K562 (cell line): ENCODE measurements at regions not wholly inside any gene's neighbourhood (a gene's known extent, or its start where the extent isn't known, plus 50 kb on each side); places are given as distances from the start of the nearest gene placed in this dataset.

Experiments
- ATAC-seq: fragments of 200-7000 bp; cut with Tn5 transposase; 3 replicates; pipeline ENCODE4 v1.9.1; 2020; ENCODE audit warnings: moderate library complexity
- BruUV-seq: library from RNA; stranded (reverse); fragments of 400-500 nt; replicated peaks from 2 replicates; lab custom pipeline; 2021; lab: Mats Ljungman, UMichigan
- CTCF ChIA-PET: fragments of 300-600 bp; formaldehyde crosslinking; extraction: SDS; loops from one replicate; lab custom pipeline; 2021; ENCODE audit warnings: low intra/inter-chr PET ratio; lab: Yijun Ruan, JAX
- POLR2A ChIA-PET: fragments of 300-600, 350-650 bp; sonication (Branson Sonifier 250); formaldehyde crosslinking; extraction: SDS; loops from one replicate; lab custom pipeline; 2021; ENCODE audit warnings: antibody characterized with exemption, inconsistent platforms; lab: Yijun Ruan, JAX
- DNase-seq, 4 experiments: peaks; one replicate each; pipeline versions ENCODE4 v3.0.0 to v3.0.0-alpha.2; 2011 to 2018; ENCODE audit warnings: low spot score in 3 of 4, mixed read lengths in 3 of 4; ENCODE audit errors: extremely low read depth in 1 of 4
- FAIRE-seq: peaks from 2 replicates; lab custom pipeline; 2011; peaks lifted over from hg19 to GRCh38; lab: Jason Lieb, UNC
- H2AFZ ChIP-seq: 2 replicates; pipeline ENCODE4 v1.6.0; 2011; ENCODE audit warnings: low read depth, low read length, control low read depth, inconsistent platforms
- H3K27ac ChIP-seq: fragments of 200-600 bp; 3 replicates; pipeline ENCODE4 v1.8.0; 2011; ENCODE audit warnings: low read depth, mild to moderate bottlenecking, control low read depth, inconsistent platforms, low read length, moderate library complexity, mixed read lengths; ENCODE audit errors: extremely low read depth
- H3K27me3 ChIP-seq, 2 experiments: fragments of 300-600 bp in 1 of 2; 2 replicates in 1 of 2; 3 replicates in 1 of 2; pipeline versions ENCODE4 v1.6.0 to v1.8.0; 2011; ENCODE audit warnings: inconsistent platforms in 2 of 2, low read length in 2 of 2, mild to moderate bottlenecking in 1 of 2, mixed read lengths in 1 of 2, moderate library complexity in 1 of 2; ENCODE audit not compliant: control insufficient read depth in 2 of 2, insufficient read depth in 2 of 2
- H3K36me3 ChIP-seq: fragments of 300-600 bp; 3 replicates; pipeline ENCODE4 v1.8.0; 2011; ENCODE audit warnings: mild to moderate bottlenecking, low read length, inconsistent platforms; ENCODE audit not compliant: control insufficient read depth, insufficient read depth
- H3K4me1 ChIP-seq, 2 experiments: fragments of 200-600 bp in 1 of 2; replicated peaks in 1 of 2; 2 replicates in 1 of 2; 3 replicates in 1 of 2; pipeline versions ENCODE4 v1.5.1 to v1.8.0; 2011; ENCODE audit warnings: inconsistent platforms in 2 of 2, low read length in 2 of 2, mild to moderate bottlenecking in 1 of 2, mixed read lengths in 1 of 2, moderate library complexity in 1 of 2; ENCODE audit not compliant: control insufficient read depth in 2 of 2, insufficient read depth in 2 of 2
- H3K4me2 ChIP-seq: 2 replicates; pipeline ENCODE4 v1.6.1; 2011; ENCODE audit warnings: low read length, control low read depth, inconsistent platforms, mixed read lengths; ENCODE audit not compliant: insufficient read depth
- H3K4me3 ChIP-seq: fragments of 200-600 bp; sonication (generic), shearing (Covaris generic); 2 replicates; pipeline ENCODE4 v1.5.1; 2016; ENCODE audit warnings: control low read depth, inconsistent platforms
- H3K79me2 ChIP-seq: fragments of 200-600 bp; 3 replicates; pipeline ENCODE4 v1.8.0; 2011; ENCODE audit warnings: low read length, inconsistent platforms; ENCODE audit not compliant: control insufficient read depth, insufficient read depth
- H3K9ac ChIP-seq, 2 experiments: 2 replicates each; pipeline versions ENCODE4 v1.6.0 to v1.6.1; 2011; ENCODE audit warnings: low read depth in 2 of 2, low read length in 2 of 2, control low read depth in 1 of 2, inconsistent platforms in 1 of 2, mild to moderate bottlenecking in 1 of 2, mixed read lengths in 1 of 2; ENCODE audit not compliant: insufficient read depth in 1 of 2
- H3K9me1 ChIP-seq: one replicate; pipeline ENCODE4 v1.6.0; 2011; ENCODE audit warnings: inconsistent platforms, mild to moderate bottlenecking, low read length, moderate library complexity; ENCODE audit not compliant: control insufficient read depth, insufficient read depth
- H3K9me3 ChIP-seq: replicated peaks from 2 replicates; pipeline ENCODE4 v1.5.1; 2011; ENCODE audit warnings: low read depth, low read length, inconsistent platforms; ENCODE audit not compliant: control insufficient read depth, insufficient read depth
- H4K20me1 ChIP-seq: replicated peaks from 2 replicates; pipeline ENCODE4 v1.6.1; 2011; ENCODE audit warnings: low read length, inconsistent platforms, mixed read lengths; ENCODE audit not compliant: control insufficient read depth, insufficient read depth
- C11orf30 ChIP-seq: fragments of 450-650 bp; IDR thresholded peaks from 2 replicates; pipeline ENCODE4 v1.6.1; 2016; ENCODE audit warnings: low read depth, mild to moderate bottlenecking
- CHD1 ChIP-seq: fragments of 200-600 bp; sonication (generic); IDR thresholded peaks from one replicate; pipeline ENCODE4 v1.6.1; 2012; ENCODE audit warnings: mild to moderate bottlenecking, moderate library complexity, low read length, inconsistent platforms
- ELF1 ChIP-seq: fragments of 200-800 bp; sonication (Bioruptor generic); IDR thresholded peaks from 2 replicates; pipeline ENCODE4 v1.6.1; 2016; ENCODE audit warnings: missing genetic modification characterization, missing compliant biosample characterization
- FIP1L1 ChIP-seq: fragments of 200-400 bp; formaldehyde crosslinking; IDR thresholded peaks from 2 replicates; pipeline ENCODE4 v1.6.1; 2018; ENCODE audit warnings: mild to moderate bottlenecking, low read depth, low read length; ENCODE audit not compliant: poor library complexity, severe bottlenecking
- MEIS2 ChIP-seq: fragments of 450-650 bp; IDR thresholded peaks from 2 replicates; pipeline ENCODE4 v1.6.1; 2014; ENCODE audit warnings: mild to moderate bottlenecking; ENCODE audit not compliant: partially characterized antibody
- NFE2 ChIP-seq: IDR thresholded peaks from 2 replicates; pipeline ENCODE4 v1.6.1; 2014; ENCODE audit warnings: antibody characterized with exemption, low read depth
- NR1H2 ChIP-seq: sonication (generic); formaldehyde crosslinking; IDR thresholded peaks from 2 replicates; pipeline ENCODE4 v1.4.0; 2020; ENCODE audit warnings: mild to moderate bottlenecking, missing genetic modification reagents
- TBP ChIP-seq: optimal IDR thresholded peaks from 2 replicates; pipeline ENCODE3; 2011; ENCODE audit warnings: low read depth, low read length, improper control_type of control experiment
- TCF7L2 ChIP-seq: fragments of 150-350 bp; IDR thresholded peaks from 2 replicates; pipeline ENCODE4 v1.6.1; 2016; ENCODE audit warnings: low read depth, mild to moderate bottlenecking, low read length, moderate library complexity
- ZNF280A ChIP-seq: fragments of 450-650 bp; IDR thresholded peaks from 2 replicates; pipeline ENCODE4 v1.6.1; 2018; ENCODE audit warnings: mild to moderate bottlenecking, low read depth; ENCODE audit not compliant: partially characterized antibody
- ZNF354B ChIP-seq: fragments of 250-450 bp; sonication (Bioruptor Pico); IDR thresholded peaks from 2 replicates; pipeline ENCODE4 v1.4.0; 2020
- ZNF445 ChIP-seq: fragments of 250-450 bp; sonication (Bioruptor Pico); IDR thresholded peaks from 2 replicates; pipeline ENCODE4 v1.4.0; 2020; ENCODE audit warnings: low read depth, mild to moderate bottlenecking, moderate library complexity
- WGBS: fragments of 100-300 bp; shearing (Covaris generic); methylation state at CpG from one replicate; pipeline ENCODE4 v1.1.6; 2016; ENCODE audit warnings: low coverage, mixed read lengths; ENCODE audit not compliant: insufficient coverage; ENCODE audit errors: missing lambda C conversion rate; 5-methylcytosine and 5-hydroxymethylcytosine counted together
- in situ Hi-C: fragments of 300-500 bp; cut with MboI; formaldehyde crosslinking; loops from 4 replicates; pipeline ENCODE4 v1.15.0; 2018; ENCODE audit warnings: inconsistent platforms, mixed read lengths
- intact Hi-C: fragments of 100-400 bp; cut with micrococcal nuclease; formaldehyde crosslinking; loops from 2 replicates; pipeline ENCODE4 v1.14.2; 2022
- TF ChIP-seq, protein P1 (sequence below), 3 experiments: fragments of 200-800 bp in 1 of 3; fragments of 250-450 bp in 1 of 3; fragments of 450-650 bp in 1 of 3; sonication (Bioruptor Pico) in 1 of 3; sonication (Bioruptor generic) in 1 of 3; formaldehyde crosslinking in 1 of 3; IDR thresholded peaks; 2 replicates each; pipeline versions ENCODE4 v1.6.1 to v1.8.0; 2016 to 2022; ENCODE audit warnings: mild to moderate bottlenecking in 2 of 3, missing genetic modification characterization in 2 of 3, missing compliant biosample characterization in 1 of 3, moderate library complexity in 1 of 3
- TF ChIP-seq, protein P2 (sequence below), 2 experiments: IDR thresholded peaks in 1 of 2; conservative IDR thresholded peaks in 1 of 2; 2 replicates each; pipeline ENCODE4 v1.6.1; 2016; ENCODE audit warnings: low read depth in 2 of 2, mild to moderate bottlenecking in 1 of 2, missing compliant biosample characterization in 1 of 2, missing genetic modification characterization in 1 of 2, moderate library complexity in 1 of 2

- intact Hi-C loops (no loop called here), in situ Hi-C loops (no loop called here)
- H3K9me3 ChIP-seq = no peaks in the 10 kb centered on the region
- no peak overlapping the region for H3K27ac ChIP-seq
- H3K4me1 ChIP-seq = no peaks in the 10 kb centered on the region
- POLR2A ChIA-PET = no interaction called here
- DNase-seq (no peak), ATAC-seq (no peak), FAIRE-seq (no peak)
- CTCF ChIA-PET = no interaction called here
- no TSS peak for BruUV-seq
- H3K27me3 ChIP-seq = peaks cover 0 to 4% of the 10 kb centered on the region in 2 experiments; a peak in 2 of 5 replicates
- no peak overlapping the region for H3K9ac ChIP-seq
- no peaks in the 10 kb centered on the region for H3K79me2 ChIP-seq
- H3K9me1 ChIP-seq = no peaks in the 10 kb centered on the region
- H3K4me2 ChIP-seq = no peak overlapping the region
- no peaks in the 10 kb centered on the region for H4K20me1 ChIP-seq
- WGBS = 0% methylated on average over 1 of the region's 1 CpG
- H2AFZ ChIP-seq = no peak overlapping the region
- no peaks in the 10 kb centered on the region for H3K36me3 ChIP-seq
- no peak overlapping the region for H3K4me3 ChIP-seq
- TF ChIP-seq, protein P1, sequence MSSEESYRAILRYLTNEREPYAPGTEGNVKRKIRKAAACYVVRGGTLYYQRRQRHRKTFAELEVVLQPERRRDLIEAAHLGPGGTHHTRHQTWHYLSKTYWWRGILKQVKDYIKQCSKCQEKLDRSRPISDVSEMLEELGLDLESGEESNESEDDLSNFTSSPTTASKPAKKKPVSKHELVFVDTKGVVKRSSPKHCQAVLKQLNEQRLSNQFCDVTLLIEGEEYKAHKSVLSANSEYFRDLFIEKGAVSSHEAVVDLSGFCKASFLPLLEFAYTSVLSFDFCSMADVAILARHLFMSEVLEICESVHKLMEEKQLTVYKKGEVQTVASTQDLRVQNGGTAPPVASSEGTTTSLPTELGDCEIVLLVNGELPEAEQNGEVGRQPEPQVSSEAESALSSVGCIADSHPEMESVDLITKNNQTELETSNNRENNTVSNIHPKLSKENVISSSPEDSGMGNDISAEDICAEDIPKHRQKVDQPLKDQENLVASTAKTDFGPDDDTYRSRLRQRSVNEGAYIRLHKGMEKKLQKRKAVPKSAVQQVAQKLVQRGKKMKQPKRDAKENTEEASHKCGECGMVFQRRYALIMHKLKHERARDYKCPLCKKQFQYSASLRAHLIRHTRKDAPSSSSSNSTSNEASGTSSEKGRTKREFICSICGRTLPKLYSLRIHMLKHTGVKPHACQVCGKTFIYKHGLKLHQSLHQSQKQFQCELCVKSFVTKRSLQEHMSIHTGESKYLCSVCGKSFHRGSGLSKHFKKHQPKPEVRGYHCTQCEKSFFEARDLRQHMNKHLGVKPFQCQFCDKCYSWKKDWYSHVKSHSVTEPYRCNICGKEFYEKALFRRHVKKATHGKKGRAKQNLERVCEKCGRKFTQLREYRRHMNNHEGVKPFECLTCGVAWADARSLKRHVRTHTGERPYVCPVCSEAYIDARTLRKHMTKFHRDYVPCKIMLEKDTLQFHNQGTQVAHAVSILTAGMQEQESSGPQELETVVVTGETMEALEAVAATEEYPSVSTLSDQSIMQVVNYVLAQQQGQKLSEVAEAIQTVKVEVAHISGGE (CRISPR knock-in tag; IDR thresholded peaks at IDR 0.05) = no peak
- TF ChIP-seq ZNF280A (no peak), TCF7L2 (no peak), ELF1 (tag) (no peak), MEIS2 (peak; percentile 45), C11orf30 (no peak), FIP1L1 (no peak), CHD1 (no peak), TBP (no peak), NFE2 (no peak), NR1H2 (CRISPR knock-in tag) (no peak), ZNF445 (no peak), ZNF354B (no peak)
- TF ChIP-seq, protein P2, sequence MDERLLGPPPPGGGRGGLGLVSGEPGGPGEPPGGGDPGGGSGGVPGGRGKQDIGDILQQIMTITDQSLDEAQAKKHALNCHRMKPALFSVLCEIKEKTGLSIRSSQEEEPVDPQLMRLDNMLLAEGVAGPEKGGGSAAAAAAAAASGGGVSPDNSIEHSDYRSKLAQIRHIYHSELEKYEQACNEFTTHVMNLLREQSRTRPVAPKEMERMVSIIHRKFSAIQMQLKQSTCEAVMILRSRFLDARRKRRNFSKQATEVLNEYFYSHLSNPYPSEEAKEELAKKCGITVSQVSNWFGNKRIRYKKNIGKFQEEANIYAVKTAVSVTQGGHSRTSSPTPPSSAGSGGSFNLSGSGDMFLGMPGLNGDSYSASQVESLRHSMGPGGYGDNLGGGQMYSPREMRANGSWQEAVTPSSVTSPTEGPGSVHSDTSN (CRISPR knock-in tag; IDR thresholded peaks at IDR 0.05; ENCODE audit: low read depth) = no peak
- TF ChIP-seq, protein P2 (tag; conservative IDR thresholded peaks at IDR 0.05; ENCODE audit: low read depth) = peak; percentile 62
These were observed 303.9 kb upstream of the GATB start for GRCh38 chr4:152064753-152065152.
